DMS114 treated with DMSO at 0.1 percent for 48 hours (cell line): ENCODE measurements at regions not wholly inside any gene's neighbourhood (a gene's known extent, or its start where the extent isn't known, plus 50 kb on each side); places are given as distances from the start of the nearest gene placed in this dataset.

Experiments
- DNase-seq: peaks from one replicate; lab custom pipeline; 2025; ENCODE audit not compliant: unreplicated experiment; lab: John Stamatoyannopoulos, UW

DNA sequence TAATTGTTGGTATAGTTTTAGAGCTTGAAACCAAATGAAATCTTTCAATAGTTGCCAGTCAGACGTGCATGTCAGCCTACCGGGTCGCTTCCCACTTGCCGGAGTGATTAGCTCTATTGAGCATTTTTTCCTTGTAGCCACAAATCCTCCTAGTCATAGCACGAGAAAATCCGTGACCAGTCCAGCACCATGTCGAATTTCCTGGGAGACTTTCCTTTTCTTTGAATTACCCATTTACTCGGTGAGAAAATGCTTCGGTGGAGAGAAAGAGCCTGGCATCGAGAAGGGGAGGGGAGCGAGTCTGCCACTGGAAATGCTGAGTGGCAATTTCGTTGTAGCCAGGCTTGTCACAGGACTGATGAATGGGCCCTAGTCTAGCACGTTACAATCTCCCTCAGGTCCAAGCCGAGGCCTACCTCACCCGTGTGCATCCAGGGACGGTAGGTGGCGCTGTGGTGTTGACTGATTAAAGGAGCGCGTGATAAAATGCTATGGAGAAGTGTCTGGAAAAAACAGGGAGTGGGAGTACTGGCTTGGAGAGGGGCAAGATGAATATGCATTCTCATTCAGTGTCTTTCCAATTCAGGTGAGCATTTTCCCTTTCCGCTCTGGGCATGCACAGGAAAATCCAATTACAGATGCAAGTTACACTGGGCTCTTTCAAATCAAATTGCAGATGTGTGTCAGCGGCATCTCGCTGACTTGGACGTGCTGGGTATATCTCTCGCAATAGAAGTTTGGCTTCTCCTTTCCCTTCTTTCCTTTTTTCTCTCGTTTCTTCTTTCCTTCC is 238.8 kb downstream of the EDEM1 start:
- peak; percentile 53 for DNase-seq

DNA sequence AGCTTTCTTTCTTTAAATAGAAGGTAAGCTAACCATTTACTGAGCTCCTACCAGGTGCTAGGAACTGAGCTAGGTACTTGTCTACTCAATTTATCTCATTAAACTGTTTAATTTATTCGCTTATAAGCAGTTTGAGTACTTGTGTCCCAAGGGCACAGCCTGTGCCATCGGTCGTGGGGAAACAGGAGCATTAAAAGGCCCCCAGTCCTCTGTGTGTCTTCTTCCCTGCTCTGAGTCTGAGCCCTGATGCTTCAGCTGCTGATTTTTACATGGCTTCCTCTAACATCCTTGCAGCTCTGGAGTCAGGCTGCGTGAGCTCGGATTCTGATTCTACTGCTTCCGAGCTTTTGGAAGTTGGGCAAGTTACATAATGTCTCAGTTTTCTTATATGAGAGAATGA is 239.5 kb downstream of the EDEM1 start:
- DNase-seq = no peak

DNA sequence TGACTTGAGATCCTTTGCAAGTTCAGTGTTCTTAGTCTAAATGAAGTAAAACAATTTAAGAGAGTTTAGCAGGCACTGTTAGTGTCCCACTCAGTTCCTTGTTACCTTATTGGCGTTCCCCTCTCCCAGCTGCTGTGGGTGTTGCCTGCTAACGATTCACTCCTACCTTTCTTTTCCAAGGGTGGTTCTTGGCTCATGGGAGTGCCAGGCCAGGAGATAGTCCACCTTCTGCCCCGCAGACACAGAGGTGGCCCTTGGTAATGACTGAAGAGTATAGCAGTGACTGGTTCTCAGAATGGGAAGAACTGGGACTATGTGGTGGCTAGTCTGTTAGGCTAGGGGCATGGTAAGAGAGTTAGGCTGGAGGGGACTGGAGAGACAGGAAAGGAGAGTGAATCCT is 240.4 kb downstream of the EDEM1 start:
- DNase-seq = no peak

DNA sequence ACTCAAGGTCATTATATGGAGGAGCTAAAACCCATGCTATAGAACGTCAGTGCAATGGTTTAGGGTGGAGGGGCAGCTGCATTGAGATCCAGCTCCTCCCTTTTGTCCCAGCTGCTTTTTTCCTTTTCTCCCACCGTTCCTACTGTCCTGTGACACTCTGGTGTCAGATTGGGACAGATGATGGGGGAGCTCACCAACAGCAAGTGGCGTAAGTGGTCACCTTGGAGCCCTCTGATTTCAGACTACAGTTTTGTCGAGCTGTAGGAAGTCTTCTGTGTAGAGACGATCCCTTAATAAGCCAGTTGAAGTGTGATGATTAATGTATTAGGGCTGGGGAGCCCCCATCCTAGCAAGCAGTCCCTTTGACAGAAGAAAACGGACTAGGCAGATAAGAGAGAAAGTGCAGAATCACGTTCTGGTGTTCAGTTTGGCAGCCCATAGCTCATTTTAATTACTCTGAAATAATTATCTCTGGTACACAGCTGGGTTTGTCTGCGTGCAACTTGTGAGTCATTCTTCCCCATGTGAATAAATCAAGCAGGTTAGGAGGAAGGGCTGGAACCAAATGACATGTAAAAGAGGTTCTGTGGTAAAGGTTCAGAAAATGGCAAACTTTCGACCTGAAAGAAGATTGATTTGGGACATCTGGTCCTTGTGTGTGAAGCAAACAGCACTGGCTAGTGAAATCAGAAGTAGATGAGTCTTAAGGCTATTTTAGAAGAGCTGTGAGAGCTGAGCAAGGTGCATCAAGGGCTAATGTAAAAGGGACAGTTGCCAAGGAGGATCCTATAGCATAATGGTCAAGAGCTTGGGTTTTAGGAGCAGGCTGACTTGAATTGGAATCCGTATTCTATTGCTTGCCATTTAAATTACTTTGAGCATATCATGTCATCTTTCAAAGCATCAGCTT is 241.4 kb downstream of the EDEM1 start:
- DNase-seq = no peak

DNA sequence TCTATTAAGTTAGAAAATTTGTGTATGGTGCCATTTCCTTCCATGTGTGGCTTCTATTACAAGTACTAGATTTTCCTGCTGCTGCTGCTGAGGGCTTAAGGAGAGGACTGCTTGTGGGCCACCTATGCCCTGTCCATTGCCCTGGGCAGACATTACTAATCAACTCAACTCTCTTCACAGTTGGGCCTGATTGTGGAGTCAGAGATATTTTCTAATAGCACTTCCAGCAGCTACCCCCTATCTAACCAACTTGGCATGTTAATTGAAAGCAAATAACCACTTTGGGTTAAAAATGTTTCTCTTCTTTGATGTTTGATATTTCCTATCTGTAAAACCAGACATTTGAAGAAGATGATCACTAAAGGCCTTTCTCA is 242.0 kb downstream of the EDEM1 start:
- no peak for DNase-seq

DNA sequence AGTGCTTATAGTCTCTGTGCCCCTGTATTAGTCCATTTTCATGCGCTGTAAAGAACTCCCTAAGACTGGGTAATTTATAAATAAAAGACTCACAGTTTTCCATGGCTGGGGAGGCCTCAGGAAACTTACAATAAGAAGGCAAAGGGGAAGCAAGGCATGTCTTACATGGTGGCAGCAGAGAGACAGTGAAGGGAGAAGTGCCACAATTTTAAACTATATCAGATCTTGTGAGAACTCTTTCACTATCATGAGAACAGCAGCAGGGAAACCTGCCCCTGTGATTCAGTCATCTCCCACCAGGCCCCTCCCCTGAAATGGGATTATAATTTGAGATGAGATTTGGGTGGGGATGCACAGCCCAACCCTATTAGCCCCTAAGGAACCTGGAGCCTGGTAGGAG is 243.2 kb downstream of the EDEM1 start:
- no peak for DNase-seq

DNA sequence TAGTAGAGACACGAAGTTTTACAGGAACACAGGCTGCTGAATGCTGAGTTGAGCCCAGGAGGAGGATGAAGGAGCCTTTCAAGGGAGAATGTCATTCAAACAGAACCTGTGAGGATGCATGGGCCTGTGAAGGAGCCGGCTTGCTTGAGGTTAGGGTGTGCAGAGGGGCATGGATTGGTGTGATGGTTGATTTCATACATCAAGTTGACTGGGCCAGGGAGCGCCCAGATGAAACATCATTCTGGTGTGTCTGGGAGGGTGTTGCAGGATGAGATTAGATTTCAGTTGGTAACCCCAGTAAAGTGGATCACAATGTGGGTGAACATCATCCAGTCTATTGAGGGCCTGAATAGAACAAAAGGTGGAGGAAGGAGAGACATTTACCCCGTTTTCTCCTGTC is 243.6 kb downstream of the EDEM1 start:
- no peak for DNase-seq

DNA sequence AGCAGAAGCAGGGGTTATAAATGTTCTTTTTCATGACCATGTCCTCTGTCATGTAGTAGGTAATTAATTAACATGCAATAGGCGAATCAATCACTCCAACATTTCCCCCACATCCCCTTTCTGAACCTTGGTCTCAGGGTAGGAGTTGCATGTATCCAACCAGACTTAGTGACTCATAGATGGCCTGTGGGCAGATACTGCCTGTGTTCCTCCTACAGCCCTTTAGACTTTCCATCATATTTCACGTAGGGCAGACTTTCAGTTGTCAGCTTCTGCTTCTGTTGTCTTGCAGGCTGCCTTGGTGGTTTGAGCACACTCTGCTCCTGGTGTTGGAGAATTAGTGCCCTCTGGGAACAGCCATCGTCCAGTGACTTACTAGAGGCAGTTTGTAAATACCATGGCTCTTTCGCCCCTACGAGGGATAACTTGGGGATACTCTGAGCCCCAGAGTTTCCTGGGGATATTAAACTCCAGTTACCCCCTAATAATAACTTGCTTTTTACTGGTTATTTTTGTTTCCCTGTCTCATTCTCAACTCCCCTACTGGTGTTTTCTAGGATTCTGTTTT is 244.4 kb downstream of the EDEM1 start:
- no peak for DNase-seq

DNA sequence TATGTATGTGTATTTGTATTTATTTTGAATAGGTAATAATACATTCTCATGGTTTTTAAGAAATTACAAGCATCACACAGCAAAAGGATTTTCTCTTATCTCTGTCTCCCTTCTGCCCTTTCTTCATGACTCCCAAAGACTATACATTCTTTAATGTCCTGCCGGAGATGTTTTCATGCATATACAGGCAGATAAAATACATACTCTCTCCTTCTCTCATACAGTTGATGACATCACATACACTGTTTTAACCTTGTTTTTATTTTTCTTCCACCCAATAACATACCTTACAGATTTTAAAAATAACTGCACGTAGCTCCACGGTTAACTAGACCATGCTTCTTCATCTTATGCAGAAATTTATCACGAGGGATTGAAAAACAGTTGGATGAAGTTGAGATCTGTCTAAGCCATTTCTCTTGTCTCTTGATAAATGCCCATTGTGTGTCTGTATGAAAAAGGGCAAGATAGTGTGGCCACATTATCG is 249.8 kb downstream of the EDEM1 start:
- no peak for DNase-seq

DNA sequence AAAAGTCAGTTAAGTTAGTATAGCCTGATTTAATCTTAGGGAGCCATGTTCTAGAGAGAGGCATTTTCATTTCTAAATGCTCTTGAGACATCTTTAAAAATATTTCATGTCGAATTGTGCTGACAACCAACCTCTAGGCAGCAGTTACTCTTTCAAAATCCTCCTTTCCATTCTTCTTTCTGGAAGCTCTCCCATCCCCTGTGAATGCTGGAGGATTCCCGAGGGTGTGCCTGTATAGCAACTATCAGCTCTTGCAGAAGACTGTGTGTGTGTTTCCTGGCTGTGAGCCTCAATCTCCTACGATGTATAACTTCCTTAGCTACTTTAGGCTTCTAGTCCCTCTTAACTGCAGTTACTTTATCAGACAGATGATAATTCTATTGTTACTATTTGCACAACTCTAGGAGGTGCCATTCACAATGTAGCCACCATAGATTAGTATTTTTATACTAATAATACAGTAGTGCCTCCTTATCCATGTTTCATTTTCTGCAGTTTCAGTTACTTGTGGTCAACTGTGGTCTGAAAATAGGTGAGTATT is 250.3 kb downstream of the EDEM1 start:
- DNase-seq = no peak

DNA sequence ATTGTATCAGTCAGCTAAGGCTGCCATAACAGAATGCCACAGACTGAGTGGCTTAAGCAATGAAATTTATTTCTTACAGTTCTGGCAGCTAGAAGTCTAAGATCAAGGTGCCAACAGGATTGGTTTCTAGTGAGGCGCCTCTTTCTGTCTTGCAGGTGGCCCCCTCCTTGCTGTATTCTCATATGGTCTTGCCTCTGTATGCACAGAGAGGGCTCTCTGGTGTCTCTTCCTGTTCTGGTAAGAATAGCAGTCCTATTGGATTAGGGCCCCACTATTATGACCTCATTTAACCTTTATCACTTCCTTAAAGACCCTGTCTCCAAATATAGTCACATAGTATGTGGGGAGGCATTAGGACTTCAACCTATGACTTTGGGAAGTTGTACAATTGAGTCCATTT is 253.9 kb downstream of the EDEM1 start:
- no peak for DNase-seq

DNA sequence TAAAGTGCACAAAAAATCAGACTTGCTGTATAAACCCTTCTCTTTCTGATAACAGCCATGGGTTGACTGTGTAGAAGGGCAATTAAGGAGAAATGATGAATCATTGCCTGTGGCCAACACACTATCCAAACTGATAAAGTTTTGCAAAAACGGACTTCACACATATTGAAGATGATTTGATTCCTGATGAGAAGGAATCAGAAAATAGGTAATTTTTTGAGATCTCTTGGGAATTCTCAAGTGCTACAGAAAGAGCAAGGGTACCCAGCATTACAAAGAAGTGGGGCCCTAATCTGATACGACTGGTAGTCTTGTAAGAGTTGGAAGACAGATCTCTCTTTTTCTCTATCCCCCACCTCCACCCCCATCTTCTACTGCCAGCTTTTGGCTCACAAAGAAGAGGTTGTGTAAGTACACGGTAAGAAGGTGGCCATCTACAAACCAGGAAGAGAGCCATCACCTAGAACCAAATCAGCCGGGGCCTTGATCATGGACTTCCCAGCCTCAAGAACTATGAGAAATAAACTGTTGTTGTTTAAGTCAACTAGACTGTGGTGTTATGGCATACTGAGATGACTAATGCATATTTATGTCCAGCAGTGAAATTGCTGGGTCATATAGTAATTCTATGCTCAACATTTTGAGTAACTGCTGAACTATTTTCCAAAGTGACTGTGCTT is 254.7 kb downstream of the EDEM1 start:
- no peak for DNase-seq

DNA sequence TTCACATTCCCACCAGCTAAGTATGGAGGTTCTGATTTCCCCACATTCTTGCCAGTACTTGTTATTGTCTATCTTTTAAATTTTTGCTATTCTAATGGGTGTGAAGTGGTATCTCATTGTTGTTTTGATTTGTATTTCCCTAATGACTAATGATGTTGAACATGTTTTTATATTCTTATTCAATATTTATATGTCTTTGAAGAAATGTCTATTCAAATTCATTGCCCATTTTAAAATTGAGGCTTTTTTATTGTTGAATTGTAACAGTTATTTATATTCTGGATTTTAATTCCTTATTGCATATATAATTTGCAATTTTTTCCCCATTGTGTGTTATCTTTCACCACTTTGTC is 255.3 kb downstream of the EDEM1 start:
- no peak for DNase-seq

DNA sequence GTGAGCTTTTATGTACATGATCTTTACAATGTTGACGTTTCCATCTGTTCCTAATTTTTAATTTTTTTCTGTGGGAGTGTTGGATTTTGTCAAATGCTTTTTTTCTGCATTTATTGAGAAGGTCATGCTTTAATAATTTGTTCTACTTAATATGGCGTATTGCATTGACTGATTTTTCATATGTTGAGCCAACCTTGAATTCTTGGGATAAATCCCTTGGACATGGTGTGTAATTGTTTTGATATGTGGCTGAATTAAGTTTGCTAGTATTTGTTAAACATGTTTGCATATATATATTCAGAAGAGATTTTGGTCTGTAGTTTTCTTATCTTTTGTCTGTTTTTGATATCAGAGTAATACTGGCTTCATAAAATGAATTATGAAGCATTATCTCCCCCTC is 256.7 kb downstream of the EDEM1 start:
- no peak for DNase-seq

DNA sequence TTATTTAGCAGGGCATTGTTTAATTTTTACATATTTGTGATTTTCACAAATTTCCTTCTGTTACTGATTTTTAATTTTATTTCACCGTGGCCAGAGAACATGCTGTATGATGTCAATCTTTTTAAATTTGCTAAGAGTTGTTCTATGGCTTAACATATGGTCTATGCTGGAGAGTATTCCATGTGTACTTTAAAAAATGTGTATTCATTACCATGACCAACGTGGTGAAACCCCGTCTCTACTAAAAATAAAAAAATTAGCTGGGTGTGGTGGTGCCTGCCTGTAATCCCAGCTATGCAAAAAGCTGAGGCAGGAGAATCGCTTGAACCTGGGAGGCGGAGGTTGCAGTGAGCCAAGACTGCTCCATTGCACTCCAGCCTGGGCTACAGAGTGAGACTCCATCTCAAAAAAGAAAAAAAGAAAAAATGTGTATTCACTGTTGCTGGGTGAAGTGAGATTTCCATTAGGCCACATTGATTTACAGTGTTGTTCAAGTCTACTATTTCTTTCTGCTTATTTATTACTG is 258.2 kb downstream of the EDEM1 start:
- DNase-seq = no peak

DNA sequence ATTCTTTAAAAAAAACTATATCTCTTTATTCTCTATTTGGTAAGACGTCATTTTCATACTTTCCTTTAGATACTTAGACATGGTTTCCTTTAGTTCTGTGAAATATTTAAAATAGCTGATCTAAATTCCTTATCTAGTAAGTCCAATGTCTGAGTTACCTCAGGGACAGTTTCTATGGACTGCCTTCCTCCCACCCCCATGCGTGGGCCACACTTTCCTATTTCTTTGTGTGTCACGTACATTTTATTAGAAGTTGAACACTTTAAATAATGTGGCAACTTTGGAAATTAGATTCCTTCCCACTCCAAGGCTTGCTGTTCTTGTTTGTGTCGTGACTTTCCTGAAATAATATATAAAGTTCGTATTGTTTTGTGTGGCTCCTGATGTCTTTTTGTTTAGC is 260.7 kb downstream of the EDEM1 start:
- DNase-seq = no peak

DNA sequence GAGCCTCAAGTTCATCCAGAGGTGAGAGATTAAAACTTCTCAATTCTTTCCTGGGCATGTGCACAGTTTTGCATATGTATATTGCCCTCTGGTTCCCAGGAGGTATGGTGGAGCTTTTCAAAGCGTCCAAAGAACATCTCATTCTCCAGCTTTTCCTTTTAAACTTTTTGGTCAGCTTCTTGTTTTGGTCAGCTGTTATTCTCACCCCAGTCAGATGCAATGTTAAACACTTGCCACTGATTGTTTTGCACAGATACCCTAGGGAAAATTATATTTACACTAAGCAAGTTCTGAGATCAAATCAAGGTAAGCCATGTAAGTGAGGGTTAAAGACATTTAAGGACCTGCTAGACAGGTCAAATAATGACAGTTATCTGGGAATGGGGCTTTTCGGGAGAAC is 261.3 kb downstream of the EDEM1 start:
- no peak for DNase-seq

DNA sequence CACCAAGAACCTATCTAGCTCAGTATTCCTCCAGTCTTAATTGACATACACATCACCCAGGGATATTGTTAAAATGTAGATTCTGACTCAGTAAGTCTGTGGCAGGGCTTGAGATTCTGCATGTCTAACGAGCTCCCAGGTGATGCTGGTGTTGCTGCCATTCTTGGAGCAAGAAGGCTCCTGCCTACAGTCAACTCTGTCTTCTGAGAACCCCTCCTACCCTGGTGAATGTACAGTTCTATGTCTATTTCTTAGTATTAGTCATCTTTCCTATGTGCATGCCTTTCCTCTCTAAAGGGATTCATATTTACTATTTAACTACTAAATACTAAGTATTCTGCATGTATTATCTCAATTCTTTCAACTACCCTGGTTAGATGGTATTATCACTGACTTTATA is 268.7 kb downstream of the EDEM1 start:
- no peak for DNase-seq

DNA sequence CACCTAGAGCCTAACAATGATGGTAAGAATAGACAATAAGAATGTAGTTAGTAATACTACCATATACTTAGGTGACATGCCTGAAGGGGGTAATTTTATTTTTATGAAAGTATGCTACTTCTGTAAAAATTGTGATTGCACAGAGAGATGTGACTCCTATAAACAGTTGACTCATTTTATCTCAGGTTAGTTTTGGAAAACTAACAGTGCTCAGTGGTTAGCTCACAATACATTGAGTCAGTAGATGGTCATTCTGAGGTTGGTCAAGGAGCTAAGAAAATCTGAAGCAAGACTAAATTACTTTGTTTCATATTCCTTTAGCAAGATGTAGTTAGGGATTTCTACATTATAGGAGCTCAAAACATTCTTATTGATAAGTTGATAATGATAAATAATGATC is 271.0 kb downstream of the EDEM1 start:
- DNase-seq = no peak

DNA sequence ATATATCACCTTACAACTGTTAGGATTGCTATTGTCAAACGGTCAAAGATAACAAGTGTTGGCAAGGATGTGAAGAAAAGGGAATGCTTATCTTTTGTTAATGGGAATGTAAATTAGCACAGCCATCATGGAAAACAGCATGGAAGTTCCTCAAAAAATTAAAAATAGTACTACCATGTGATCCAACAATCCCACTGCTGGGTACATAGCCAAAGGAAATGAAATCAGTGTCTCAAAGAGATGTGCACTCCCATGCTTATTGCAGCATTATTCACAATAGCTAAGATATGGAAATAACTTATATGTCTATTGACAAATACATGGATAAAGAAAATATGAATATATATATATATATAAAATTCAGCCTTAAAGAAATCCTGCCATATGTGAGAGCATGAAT is 274.6 kb downstream of the EDEM1 start:
- DNase-seq = no peak

DNA sequence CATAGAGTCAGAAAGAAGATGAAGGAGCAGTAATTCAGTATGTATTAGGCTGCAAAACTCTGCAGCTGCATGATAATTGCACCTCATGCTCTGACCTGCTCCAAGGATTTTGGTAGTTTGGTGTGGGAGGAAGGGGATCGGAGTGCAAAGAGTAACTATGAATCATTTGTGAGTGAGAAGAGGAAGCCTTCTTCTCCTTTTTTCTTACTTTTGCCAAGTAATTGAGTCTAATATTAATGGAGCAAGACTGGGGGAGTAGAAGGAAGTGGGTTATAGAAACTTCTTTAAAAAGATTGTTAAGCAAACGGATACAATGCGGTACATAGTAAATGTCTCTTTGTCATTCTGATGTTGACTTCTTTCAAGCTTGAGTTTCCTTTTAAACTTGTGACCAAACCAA is 276.5 kb downstream of the EDEM1 start:
- DNase-seq = no peak
